NAMALWA (cell line): ENCODE measurements at regions not wholly inside any gene's neighbourhood (a gene's known extent, or its start where the extent isn't known, plus 50 kb on each side); places are given as distances from the start of the nearest gene placed in this dataset.
"Not testable (repeated sequence)": the region's sequence is repeated elsewhere in the genome, so short reads cannot be mapped to it uniquely, and the experiment has no call there.

ENCODE experiments used
- DNase-seq: peaks from one replicate; pipeline ENCODE4 v3.0.0-alpha.2; 2015; ENCODE audit warnings: low spot score

GRCh38 chr12:114192549-114192948 is 213.4 kb downstream of the TBX5 start:
- DNase-seq, result no peak

- no peak for DNase-seq
Measured at GRCh38 chr12:114192013-114192412, 213.9 kb downstream of the TBX5 start.

DNA sequence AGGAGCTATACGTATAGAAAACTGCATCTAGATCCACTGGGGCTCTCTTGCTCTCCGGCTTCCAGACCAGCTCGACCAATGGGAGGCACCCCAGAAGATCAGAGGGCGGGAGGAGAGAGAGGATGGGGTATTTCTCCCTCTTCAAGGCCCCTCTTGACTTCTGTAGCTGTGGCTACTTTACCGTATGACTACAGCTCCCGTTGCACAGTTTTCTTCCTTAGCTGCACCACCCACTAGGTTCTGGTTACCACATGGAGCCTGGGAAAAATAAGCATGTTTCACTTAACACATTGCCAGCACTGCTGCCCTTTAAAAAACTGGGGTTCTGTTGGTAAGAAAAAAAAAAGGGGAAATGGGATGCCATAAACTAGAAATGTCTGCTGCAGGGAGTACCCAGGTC is 214.4 kb downstream of the TBX5 start:
- DNase-seq, result no peak

GRCh38 chr12:114190971-114191370 is 215.0 kb downstream of the TBX5 start:
- no peak for DNase-seq

- DNase-seq, result no peak
Measured at GRCh38 chr12:114189266-114189665, 216.7 kb downstream of the TBX5 start.

DNA sequence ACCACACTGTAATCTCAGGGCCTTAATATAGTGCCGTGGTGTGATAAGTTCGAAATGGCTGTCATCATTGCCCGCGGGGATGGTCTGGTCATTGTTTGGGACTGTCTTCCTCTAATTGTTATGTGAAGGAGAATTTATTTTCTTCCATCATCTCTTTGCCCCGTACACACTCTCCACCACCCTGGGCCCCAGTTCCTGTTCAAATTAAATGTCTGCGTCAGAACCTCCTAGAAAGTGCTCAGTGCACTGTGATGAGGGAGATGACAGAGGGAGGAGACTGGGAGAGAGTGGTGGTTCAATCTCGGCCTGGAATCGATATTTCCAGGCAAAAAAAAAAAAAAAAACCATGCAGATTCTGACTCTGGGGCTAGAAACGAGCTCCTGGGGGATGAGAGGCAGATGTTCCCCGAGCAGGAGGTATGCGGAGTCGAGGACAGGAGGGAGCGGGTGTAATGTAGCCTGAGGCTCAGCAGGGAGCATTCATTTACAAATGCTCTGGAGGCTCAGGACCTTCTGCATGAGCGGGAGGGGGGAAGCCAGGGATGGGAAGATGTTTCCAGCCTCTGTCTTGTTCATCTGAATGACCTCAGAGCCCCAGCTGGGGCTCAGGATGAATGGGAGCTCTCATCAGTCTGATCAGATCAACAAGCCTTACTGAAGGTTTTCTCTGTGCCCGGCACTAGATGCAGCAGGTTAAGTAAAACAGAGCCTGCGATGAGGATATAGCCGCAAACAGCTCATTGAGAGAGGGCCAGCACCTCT is 219.5 kb downstream of the TBX5 start:
- no peak for DNase-seq

GRCh38 chr12:114185036-114185435 is 218.9 kb upstream of the RBM19 start:
- no peak for DNase-seq

- DNase-seq, result no peak
Measured at GRCh38 chr12:114174326-114174725, 208.2 kb upstream of the RBM19 start.

DNA sequence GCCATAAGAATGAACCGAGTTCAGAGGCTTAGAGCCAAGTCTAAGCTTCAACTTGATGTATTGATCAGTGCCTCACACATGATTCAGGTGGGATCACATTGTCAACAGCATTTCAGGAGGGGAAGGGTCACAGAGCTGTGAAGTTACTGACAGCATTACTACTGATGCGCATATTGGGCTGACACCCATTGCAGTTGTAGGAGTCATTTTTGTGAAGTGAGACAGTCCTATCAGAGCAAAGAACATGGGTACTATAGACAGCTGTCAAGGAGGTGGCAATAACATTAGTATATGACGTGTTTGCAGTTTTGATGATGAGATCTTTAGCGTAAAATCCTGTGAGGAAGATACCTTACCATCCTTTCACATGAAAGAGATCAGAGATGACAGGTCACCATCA is 206.0 kb upstream of the RBM19 start:
- no peak for DNase-seq

- no peak for DNase-seq
Measured at GRCh38 chr12:114168061-114168460, 201.9 kb upstream of the RBM19 start.

GRCh38 chr12:114167431-114167830 is 201.3 kb upstream of the RBM19 start:
- no peak for DNase-seq

GRCh38 chr12:114166362-114166761 is 200.2 kb upstream of the RBM19 start:
- DNase-seq, result peak; percentile 30

DNA sequence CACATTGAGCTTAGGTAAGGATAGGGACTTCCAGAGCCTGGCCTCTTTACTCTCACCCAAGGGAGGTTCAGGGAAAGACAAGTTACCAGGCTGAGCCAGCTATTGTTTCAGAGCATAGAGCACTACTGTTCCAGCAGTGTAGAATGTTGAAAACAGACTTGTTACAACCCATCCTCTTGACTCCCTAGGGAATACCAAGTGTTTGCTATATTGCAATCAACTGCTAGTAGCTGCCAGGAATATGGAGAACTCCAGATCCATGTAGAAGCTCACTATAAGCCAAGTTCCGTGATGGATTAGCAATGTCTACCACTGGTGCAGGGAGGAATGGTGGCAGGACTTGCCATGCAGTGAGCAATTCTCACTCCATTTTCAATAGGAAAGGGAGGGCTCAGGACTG is 199.8 kb upstream of the RBM19 start:
- DNase-seq, result no peak

- no peak for DNase-seq
Measured at GRCh38 chr12:114164351-114164750, 198.2 kb upstream of the RBM19 start.

- DNase-seq, result no peak
Measured at GRCh38 chr12:114163771-114164170, 197.6 kb upstream of the RBM19 start.

DNA sequence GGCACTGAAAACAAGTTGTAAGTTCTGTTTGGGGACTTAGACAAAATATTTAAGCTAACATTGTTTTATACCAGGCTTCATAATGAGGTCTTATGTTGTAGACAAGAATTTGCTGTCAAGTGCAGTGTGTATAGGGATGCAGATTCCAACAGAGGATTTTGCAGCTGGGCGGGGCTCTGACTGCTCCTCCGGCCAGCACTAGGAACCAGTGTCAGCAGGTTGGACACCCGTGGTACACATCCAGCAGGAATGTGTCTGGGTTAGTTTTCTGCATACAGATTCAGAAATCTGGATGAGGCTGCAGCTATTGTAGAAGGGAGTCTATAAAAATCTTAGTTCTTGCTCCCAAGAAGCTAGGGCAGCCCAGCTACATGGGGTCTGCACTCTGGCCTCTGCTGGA is 194.3 kb upstream of the RBM19 start:
- no peak for DNase-seq

GRCh38 chr12:114152890-114153289 is 186.8 kb upstream of the RBM19 start:
- no peak for DNase-seq

DNA sequence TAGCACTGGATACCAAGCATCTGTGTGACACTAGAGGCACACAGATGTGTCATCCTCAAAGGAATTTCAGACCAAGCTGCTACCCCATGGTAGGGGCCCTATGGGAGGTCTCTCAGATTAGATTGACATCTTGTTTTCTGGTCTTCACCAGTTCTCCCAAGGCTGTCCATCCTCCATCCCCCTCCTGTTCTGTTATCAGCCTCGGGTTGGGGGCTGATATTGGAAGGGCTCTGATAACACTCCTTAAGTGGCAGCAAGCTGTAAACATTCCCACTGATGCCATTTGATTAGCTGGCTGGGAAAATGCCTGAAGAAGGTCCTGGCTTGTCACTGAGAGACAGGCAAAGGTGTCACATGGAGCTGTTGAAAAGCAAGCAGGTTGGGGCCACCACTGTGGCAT is 185.9 kb upstream of the RBM19 start:
- DNase-seq, result no peak

GRCh38 chr12:114150584-114150983 is 184.5 kb upstream of the RBM19 start:
- not testable (repeated sequence) for DNase-seq

DNA sequence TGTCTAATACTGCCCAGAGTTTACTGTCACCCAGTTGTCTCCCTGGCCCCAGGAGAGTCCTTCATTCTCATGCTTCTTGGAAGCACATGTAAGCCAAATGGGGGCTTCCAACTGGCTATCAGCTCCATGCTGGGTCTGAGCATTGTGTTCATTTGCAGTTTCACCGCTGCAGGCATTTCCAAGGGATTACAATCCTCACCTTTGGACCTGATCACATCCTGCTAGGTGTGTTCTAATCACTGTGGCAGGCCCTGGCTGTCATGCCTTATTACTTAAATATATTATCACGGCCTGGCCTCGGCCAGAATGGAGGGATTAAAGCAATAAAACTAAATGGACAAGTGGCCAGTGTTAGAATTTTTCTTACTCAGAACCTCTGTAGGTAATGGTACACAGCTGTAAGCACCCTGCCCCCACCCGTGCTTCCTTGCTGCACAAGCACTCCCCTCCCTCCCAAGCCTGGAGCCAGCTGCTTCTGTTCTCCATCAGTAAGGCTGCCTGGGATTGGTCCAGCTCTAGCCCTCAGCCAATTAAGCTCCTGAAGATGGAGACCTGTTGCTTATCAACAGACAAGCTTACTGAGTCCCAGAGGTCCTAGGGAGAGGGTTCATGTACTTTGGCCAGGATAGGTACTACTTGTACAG is 175.9 kb upstream of the RBM19 start:
- no peak for DNase-seq

DNA sequence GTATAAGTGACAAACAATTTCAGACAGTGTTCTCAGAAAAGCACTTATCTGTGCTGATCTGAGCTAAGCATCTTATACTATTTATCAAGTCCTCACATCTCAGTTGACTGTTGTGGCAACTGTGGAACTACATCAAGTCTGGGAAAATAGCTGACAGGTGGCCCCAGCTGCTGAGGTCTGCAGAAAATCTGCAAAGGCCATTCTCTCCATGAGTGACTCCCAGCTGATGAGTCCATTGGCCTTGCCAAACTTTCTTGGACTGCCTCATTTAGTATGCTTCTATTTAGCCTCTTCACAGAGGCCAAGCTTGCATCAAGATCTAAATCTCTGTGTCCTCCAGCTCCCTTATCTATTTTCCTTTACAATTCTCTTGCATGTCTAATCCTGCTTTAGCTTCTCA is 174.5 kb upstream of the RBM19 start:
- DNase-seq, result no peak

DNA sequence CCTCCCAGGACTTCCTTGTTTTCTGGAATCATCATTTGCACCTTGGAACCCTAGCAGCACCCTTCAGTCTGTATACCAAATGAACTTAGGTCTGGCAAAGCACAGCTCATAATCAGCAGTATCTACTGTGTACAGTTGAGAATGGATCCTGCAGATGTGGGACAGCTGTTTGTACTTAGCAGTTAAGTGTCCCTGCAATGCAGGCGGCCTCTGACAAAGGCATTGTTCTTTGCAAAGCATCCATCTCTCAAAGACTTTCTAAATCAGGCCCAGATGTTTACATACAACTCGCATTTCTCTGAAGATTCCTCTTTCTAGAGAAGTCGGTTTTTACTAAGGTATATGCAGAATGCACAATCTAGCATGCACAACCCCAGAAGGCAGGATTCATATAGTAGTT is 170.5 kb upstream of the RBM19 start:
- no peak for DNase-seq

GRCh38 chr12:114134922-114135321 is 168.8 kb upstream of the RBM19 start:
- no peak for DNase-seq

DNA sequence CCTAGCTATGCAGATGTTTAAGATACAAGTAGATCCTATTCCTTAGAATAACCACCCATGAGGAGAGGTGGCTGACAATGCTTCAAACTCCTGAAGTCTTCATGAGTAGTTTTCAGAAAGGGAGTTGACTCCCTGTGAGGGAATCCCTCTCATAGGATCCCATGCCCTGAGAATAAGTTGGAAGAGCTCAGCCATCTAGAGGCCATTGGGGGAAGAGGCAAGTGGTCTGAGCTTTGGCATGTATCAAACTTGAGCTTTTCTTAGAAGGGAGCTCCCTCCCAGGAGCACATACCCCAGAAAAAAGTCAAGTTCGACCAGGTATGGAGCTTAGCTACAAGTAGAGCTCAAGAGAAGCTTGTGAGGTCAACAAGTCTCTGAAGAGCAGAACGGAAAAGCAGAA is 165.7 kb upstream of the RBM19 start:
- DNase-seq, result no peak
